ENCODE measurements at regions not wholly inside any gene's neighbourhood (a gene's known extent, or its start where the extent isn't known, plus 50 kb on each side); places are given as distances from the start of the nearest gene placed in this dataset.
A peak's percentile ranks its signal among the peaks of the same experiment; 100 is the strongest.

DNA sequence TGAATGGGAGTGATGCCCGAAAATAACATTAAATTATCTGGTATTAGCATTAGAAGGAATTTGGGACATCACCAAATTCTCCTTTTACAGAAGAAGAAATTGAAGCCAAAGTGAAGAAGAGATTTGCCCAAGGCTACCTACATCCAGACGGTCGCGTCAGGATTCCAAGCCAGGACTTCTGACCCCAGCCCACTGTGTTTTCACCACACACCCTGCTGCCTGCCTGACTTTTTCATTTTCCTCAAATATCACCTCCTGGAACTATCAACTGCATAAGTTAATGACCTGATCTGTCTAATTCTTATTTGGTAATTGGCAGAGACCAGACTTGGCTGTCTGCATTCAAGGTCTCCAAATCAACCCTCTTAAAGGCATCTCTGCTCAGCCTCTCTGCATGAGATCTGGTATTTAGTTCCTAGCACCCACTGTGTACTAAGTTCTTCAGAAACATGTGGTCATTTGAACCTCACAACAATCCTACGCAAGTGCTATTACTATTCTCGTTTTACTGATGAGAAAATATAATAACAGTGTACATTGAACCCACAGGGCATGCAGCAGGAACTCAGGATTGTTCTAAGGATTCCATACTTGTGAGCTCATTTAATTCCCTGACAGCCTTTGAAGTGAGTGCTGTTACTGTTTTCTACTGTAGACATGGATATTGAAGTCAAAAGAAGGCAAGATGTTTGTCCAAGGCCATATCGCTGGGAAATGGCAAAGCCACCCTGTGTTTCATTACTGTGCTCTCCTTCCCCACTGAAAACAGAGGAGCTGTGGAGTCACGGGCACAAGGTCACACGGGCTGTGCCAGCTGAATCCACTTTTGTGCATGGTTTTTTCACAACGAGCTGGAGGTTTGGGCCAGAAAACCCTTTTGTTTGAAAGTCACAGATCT, 195.2 kb upstream of the C1QTNF7 start:
- peak in 4 of 14 donors; percentile 27 to 55 (median 38) for DNase-seq

DNA sequence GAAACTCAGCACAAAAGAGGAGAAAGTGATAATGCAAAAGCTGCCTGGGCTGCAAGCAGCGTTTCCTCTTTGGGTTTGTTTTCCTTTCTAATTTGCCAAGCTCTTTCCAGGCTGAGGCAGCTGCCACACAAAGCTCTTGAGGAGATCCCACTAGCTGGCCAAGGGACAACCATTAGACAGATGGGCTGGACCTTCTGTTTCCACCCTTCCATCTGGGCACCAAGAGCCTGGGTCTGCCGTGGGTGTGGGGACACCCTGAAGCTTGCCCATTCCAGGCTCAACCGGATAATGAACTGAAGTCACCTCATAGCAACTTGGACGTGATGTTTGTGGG, 194.6 kb upstream of the C1QTNF7 start:
- DNase-seq: peak in 13 of 14 donors; percentile 16 to 97 (median 31)

DNA sequence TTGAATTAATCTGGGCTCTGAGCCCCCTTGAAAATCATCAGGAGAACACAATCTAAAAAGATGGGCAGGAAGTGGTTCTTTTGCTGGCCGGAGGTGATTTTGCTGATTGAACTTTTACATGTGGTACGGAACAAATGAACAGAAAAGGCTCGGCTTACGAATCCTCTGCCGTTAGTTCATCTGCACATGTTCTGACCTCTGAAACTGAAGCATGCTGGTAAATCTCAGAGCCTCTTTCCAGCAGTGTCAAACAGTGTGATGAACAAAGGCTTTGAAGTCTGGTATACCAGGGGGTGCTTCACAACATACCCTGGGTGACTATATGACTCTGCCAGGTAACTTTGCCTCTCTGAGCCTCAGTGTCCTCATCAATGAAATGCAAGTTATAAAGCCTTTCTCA, 194.2 kb upstream of the C1QTNF7 start:
- no peak for DNase-seq

DNA sequence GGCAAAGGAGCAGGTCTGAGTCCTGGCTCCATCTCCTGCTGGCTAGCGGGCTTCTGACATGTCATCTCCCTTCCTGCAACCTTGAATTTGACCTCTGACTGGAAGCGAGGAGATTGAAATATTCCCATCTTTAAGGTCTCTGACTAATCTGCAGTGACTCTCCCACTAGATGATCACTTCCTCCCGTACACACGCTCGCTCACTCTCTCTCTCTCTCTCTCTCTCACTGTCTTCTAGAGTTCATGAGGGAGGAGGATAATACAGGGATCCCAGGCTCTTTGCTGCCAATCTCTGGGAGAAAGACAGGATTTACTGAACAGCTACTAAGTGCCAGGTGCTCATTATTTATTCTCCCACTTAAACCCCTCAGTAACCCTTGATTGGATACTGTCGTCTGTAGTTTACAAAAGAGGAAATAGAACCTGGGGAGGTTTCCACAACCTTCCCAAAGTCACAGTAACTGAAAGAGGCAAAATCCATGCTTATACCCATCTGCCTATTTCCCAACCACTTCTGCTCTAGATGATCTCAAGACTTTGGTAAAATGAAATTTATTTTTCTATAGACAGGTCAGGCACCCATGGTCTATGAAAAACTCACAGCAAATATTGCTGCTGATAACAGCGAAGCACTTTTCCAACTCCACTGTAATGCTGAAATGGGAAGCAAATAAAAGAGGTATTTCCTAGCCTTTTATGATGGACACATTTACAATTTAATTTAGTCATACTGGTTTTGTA, 193.5 kb upstream of the C1QTNF7 start:
- DNase-seq: no peak

DNA sequence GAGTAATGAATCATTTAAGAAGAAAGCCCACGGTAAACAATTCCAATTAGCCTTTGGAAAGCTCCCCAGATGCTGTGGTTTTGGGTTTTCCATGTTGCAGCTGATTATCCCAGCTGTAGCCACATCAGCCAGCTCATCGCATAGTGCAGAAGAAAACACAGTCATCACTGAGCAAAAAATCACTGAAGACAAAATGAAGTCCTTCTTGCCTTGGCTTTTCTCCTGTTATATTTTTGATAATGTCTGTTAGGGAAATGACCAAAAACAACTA, 193.0 kb upstream of the C1QTNF7 start:
- DNase-seq: no peak

DNA sequence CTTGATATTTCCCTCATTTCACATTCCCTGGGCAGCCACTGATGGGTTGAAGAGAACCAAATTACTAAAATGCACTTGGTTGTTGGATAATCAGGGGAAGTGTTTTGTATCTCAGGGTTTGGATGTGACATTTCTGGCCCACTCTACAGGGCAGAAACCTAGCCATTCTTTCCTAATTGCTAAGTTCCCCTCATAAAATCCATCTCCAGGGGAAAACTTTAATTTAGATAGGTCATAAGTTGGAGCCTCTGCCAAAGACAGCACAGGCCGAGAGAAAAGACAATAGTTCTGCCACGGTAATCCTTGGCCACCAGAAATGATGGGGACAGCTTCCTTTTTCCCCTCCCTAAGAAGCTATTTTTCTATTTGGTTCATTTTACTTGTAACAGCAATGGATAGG, 192.7 kb upstream of the C1QTNF7 start:
- no peak for DNase-seq

DNA sequence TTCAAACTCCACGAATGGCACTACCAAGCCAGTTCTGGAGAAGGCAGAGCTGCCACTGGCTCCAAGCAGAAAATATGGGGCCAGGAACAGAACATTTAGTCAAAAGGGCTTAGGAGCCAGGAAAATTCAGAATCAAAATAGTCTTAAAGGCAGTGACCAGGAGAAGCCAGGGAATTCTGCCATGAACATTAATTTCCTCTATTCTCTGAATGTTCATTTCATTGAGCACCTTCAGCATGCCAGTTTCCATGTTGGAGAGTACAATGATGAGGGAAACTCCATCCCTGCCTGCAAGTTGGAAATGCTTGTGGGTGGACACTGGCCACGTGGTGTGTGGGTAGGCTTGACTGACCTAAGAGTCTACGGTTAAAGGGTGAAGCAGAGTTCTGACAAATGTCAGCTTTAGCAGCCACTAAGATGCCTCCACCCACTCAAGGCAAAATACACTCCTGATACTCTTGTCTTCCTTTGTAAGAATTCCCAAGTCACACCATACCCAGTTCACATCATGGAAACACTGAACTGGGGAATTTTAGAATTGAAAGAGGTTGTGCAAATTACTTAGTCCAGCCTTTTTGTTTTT, 190.1 kb upstream of the C1QTNF7 start:
- no peak for DNase-seq

DNA sequence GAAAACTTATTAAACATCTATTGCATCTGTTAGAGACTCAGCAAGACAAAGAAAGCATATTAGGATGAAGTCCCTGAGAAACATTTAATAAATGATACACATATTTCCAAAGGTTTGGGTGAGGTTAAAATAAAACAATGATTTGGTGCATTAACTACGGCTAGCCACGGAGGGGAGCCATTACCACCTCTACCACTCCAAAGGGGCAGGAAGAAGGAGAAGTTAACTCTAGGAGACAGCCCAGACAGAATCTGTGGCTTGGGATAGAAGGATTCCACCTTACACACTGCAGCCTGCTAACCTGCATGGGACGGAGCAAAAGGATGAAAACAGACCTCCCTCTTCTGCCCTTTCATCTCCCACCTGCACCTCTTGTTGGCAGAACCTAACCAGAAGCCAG, 189.1 kb upstream of the C1QTNF7 start:
- DNase-seq: peak in 3 of 14 donors; percentile 1 to 5 (median 1)

DNA sequence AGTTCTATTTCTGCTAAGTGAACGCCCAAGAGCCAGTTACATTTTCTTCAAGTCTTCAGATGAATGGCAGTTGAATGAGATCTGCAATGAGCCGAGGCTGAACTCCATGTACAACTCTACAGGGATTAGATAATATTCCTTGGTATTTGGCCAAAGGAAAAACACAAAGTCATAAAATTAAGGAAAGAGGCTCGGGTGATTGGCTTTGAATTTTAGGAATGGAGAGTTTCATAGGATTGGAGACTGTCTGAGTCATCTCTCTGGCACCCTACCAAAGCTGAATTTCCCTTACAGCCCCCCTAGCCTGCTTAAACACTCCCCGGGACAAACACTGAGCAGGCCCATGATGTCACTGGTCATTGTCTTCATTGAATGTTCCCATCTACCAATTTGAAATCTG, 188.0 kb upstream of the C1QTNF7 start:
- no peak for DNase-seq

DNA sequence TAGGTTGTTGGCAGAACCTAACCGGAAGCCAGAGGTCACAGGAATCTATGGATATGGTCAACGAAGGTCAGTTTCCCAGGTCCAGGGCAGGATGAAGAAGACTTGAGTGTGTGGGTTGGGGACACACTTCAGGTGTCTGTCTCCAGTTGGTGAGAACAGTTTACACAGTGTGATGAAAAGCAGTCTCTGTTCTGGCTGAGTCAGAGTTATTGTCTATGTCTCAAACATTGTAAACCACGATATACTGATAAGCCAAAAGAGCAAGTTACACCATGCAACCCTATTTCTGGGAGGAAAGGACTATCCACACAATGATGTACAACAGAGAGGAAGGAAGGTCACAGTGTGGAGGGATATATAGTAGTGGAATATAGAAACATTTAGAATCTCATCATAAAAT, 187.1 kb upstream of the C1QTNF7 start:
- DNase-seq: no peak

DNA sequence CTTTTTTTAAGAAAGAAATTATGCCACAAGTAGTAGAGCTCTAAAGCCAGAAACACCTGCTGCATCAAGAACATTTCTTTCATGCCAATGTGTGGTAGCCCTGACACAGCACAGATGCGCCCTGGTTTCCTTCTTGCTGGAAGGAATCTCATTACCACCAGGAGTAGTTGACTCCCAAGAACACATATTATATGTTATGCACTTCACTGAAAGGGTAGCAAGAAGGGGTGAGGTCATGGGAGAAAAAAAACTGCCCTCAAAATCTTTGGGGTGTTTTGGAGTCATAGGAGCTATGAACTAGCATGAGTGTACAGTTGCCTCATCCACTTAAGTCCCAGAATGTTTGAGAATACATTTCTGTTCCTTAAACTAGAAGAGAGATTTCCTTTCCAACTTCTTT, 185.8 kb upstream of the C1QTNF7 start:
- no peak for DNase-seq

DNA sequence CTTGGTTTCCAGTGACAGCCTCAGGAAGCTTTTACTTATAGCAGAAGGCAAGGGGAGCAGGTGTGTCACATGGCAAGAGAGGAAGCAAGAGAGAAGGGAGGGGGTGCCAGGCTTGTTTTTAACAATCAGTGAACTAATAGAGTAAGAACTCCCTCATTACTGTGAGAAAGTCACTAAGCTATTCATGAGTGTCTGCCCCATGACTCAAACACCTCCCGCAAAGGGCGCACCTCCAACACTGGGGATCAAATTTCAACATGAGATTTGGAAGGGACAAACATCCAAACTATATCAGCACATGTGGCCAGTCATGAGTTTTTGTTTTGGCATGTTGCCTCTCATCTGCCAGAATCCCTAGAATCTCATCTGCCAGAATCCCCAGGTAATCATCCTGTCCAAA, 183.5 kb upstream of the C1QTNF7 start:
- no peak for DNase-seq

DNA sequence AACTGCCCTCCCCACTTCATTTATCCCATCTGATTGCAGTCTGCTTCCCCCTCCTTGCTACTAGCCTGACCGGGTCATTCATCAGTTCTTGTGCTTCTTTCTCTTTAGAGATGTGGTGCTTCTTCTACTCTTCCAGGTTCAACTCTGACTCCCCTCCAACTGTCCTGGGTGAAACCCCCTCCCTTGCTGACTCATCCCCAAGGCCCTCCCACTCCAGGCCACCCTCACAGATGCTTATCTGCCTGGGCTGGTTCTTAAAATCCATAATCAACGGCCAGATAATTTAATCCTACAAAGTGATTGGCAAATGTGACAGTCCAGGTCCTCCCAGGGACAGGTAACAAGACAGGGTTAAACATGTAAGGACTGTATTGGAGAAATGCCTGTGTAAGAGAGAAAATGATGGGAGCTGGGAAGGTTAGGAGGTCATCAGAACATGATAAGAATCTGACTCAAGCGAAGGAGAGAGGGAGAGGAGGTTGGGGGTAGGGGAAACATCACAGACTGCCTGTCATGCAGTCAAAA, 182.8 kb upstream of the C1QTNF7 start:
- DNase-seq: no peak

DNA sequence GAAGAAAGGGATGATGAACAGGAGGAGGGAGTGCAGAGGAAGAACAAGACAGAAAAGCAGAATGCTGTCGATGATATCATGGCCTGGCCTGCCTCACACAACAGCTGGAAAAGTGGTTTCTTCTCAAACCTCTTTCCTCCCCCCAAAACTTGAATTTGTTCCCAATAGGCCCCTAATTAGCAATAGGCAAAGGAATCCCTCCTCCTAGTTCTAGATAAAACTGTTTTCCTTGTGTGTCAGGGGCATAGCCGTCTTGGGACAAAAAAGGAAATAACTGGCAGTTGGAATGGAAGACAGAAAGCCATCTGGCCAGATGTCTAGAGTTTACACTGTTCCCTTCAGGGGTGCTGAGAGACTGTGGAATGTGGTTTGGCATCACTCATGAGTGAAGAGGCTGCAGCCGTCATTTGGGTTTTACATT, 177.8 kb upstream of the C1QTNF7 start:
- no peak for DNase-seq

DNA sequence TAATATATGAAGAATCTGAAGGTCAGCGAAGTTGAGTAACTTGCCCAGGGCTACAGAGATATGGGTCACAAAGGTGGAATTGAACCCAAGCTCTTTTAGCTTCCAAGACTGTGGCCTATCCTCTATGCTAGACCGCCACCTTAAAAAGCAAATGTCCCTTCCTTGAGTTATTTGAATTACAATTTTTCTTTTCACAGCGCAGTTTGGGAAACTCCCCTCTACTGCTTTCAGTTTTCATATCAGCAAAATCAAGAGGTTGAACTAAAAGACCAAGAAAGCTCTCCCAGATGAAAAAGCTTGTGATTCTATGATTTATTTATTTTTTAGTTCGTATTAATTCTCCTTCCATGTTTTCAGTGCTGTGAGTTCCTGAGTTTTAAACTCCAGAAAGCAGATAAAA, 174.5 kb upstream of the C1QTNF7 start:
- no peak for DNase-seq

DNA sequence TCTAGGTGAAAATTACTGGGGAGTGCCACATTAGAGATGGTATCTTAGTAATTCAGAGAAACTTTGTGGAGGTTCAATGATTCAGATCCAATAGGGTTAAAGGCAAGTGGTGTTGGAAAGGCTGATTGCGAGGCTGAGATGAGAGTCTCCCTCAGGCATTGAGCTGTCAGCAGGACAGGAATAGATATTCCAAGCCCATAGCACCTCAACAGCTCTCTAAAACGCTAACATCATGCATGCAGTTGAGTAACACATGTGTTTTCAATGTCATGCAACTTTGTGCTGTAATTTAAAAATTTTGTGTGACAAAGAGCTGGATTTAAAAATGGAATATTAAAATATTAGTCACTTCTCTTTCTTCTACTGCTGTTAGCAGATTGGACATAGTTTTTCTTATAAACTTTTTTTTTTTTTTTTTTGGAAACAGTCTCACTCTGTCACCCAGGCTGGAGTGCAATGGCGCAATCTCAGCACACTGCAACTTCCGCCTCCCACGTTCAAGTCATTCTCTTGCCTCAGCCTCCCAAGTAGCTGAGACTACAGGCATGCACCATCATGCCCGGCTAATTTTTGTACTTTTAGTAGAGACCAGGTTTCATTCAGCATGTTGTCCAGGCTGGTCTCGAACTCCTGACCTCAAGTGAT, 173.5 kb upstream of the C1QTNF7 start:
- DNase-seq: no peak

DNA sequence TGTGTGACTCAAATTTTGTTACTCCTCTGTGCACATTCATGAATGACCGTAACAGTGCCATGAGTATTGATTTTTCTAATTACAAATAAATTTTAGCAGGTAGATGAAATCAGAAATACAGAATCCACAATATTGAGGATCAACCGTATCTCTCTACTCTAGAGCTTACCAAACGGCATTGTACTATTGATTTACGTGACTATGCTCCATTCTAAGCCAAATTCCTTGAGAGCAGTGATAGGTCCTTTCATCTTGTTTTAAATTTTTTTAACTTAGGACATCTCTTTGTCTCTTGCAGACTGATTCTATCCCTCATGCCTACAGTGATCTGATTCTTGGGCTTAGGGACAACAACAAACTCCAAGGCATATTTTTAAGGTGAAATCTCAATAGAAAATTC, 172.3 kb upstream of the C1QTNF7 start:
- no peak for DNase-seq

DNA sequence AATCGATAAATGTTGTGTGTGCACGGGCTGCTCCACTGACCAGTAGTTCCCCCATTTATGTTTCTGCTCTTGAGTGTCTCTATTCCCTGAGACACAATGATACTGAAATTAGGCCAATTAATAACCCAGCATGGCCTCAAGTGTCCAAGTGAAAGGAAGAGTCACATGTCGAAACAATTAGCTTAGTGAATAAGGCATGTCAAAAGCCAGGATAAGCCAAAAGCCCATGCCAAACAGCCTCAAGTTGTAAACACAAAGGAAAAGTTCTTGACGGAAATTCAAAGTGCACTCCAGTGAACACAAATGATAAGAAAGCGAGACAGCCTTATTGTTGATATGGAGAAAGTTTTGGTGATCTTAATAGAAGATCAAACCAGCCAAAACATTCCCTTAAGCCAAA, 167.1 kb upstream of the C1QTNF7 start:
- DNase-seq: no peak

DNA sequence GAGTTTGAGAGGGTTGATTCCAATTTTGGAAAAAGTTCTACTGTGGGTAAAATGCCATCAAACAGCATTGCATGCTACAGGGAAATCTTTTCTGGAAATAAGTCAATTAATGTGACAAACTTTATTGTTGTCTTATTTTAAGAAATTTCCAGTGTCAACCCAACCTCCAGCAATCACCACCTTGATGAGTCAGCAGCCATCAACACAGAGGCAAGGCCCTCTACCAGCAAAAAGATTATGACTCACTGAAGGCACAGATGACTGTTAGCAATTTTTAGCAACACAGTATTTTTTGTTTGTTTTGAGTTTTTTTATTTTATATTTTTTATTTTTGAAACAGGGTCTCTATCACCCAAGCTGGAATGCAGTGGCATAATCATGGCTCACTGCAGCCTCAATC, 165.4 kb upstream of the C1QTNF7 start:
- DNase-seq: no peak

DNA sequence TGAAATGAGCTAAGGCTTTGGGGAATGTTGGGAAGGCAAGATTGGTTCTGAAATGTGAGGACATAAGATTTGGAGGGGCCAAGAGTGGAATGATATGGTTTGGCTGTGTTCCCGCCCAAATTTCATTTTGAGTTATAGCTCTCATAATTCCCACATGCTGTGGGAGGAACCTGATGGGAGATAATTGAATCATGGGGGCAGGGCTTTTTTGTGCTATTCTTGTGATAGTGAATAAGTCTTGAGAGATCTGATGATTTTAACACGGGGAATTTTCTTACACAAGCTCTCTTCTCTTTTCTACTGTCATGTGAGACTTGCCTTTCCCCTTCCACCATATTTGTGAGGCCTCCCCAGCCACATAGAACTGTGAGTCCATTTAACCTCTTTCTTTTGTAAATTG, 157.6 kb upstream of the C1QTNF7 start:
- DNase-seq: no peak

DNA sequence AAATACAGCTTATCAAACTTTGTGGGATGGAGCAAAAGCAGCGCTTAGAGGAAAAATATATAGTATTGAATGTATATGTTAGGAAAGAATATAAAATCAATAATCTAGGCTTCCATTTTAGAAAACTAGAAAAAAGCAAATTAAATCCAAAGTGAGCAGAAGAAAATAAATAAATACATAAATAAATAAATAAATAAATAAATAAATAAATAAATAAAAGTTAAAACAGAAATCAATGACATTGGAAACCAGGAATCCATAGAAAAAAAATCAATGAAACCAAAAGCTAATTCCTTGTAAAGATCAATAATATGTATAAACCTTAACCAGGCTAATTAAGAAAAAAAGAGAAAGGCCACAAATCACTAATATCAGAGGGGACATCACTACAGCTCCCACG, 141.8 kb upstream of the C1QTNF7 start:
- no peak for DNase-seq

DNA sequence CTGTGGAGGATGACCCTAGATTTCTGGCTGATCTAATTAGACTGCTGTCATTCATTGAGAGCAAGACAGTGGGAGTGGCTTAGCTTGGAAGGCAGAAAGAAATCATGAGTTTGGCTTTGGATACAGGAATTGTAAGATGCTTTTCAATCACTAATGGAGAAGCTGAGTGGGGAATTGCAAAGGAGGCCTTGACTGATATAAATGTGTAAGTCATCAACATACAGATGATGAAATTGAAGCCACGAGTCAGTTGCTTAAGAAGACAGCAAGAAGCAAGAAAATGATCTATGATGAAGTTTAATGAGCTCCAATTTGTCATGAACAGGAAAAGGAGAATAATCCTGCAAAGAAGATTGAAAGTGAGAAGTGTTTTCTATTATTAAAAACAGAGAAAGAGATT, 136.7 kb upstream of the C1QTNF7 start:
- no peak for DNase-seq

DNA sequence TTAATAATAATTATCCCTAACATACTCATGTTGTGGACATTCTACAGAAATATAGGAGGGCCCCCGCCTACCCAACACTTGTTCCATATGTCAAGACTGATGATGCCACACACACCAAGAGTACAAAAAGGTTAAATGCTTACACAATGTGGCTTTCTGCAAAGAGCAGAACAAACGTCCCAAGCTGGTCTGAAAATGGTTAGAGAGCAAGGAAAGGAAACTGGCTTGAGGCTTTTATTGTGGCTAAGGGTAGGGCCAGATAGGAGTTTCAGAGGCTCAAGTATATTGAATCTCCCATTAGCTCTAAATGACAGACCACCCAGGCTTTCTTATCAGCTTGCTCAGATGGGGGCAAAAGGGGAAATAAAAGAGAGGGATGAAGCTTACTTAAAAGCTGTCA, 134.1 kb upstream of the C1QTNF7 start:
- no peak for DNase-seq

Measured in C1 segment of cervical spinal cord (tissue), 14 donors.